ENCODE measurements at regions not wholly inside any gene's neighbourhood (a gene's known extent, or its start where the extent isn't known, plus 50 kb on each side); places are given as distances from the start of the nearest gene placed in this dataset.
"Not testable (repeated sequence)": the region's sequence is repeated elsewhere in the genome, so short reads cannot be mapped to it uniquely, and the experiment has no call there.

- no peak for DNase-seq
Measured at GRCh38 chr6:104486035-104486434, 373.7 kb downstream of the HACE1 start.

- no peak for DNase-seq
Measured at GRCh38 chr6:104484626-104485025, 375.1 kb downstream of the HACE1 start.

GRCh38 chr6:104484191-104484590 lies 375.5 kb downstream of the HACE1 start:
- no peak for DNase-seq

- no peak for DNase-seq
Measured at GRCh38 chr6:104483225-104483834, 376.4 kb downstream of the HACE1 start.

GRCh38 chr6:104477569-104477968 lies 382.1 kb downstream of the HACE1 start:
- no peak for DNase-seq

GRCh38 chr6:104473021-104473429 lies 386.7 kb downstream of the HACE1 start:
- no peak for DNase-seq

- DNase-seq: no peak
Measured at GRCh38 chr6:104472021-104472901, 387.5 kb downstream of the HACE1 start.

GRCh38 chr6:104466306-104466705 lies 393.4 kb downstream of the HACE1 start:
- no peak for DNase-seq

- no peak for DNase-seq
Measured at GRCh38 chr6:104462811-104463599, 396.7 kb downstream of the HACE1 start.

- no peak for DNase-seq
Measured at GRCh38 chr6:104460738-104461483, 398.8 kb downstream of the HACE1 start.

- no peak for DNase-seq
Measured at GRCh38 chr6:104459543-104459942, 400.2 kb downstream of the HACE1 start.

- DNase-seq: no peak
Measured at GRCh38 chr6:104449918-104450317, 409.8 kb downstream of the HACE1 start.

GRCh38 chr6:104446101-104447080 lies 413.3 kb downstream of the HACE1 start:
- DNase-seq: not testable (repeated sequence)

GRCh38 chr6:104434519-104434918 lies 425.2 kb downstream of the HACE1 start:
- no peak for DNase-seq

GRCh38 chr6:104431096-104431495 lies 428.6 kb downstream of the HACE1 start:
- DNase-seq: no peak

- no peak for DNase-seq
Measured at GRCh38 chr6:104428184-104428583, 431.5 kb downstream of the HACE1 start.

- DNase-seq: no peak
Measured at GRCh38 chr6:104423691-104424090, 436.0 kb downstream of the HACE1 start.

GRCh38 chr6:104421650-104422049 lies 438.1 kb downstream of the HACE1 start:
- DNase-seq: no peak

- DNase-seq: no peak
Measured at GRCh38 chr6:104418839-104419238, 440.9 kb downstream of the HACE1 start.

- DNase-seq: no peak
Measured at GRCh38 chr6:104418125-104418524, 441.6 kb downstream of the HACE1 start.

GRCh38 chr6:104414723-104415122 lies 445.0 kb downstream of the HACE1 start:
- DNase-seq: no peak

- no peak for DNase-seq
Measured at GRCh38 chr6:104413767-104414166, 446.0 kb downstream of the HACE1 start.

Data from right forelimb (tissue), 1 donor.